SU-DHL-6 (cell line): ENCODE measurements at regions not wholly inside any gene's neighbourhood (a gene's known extent, or its start where the extent isn't known, plus 50 kb on each side); places are given as distances from the start of the nearest gene placed in this dataset.

ENCODE experiments used
- H2AFZ ChIP-seq: fragments of 200-600 bp; sonication (generic); 2 replicates; pipeline ENCODE4 v1.6.1; 2014; ENCODE audit warnings: low read depth, mild to moderate bottlenecking, moderate library complexity, mixed read lengths, antibody characterized with exemption, low read length; ENCODE audit not compliant: severe bottlenecking
- H3F3A ChIP-seq: fragments of 200-600 bp; shearing (Covaris generic); 2 replicates; pipeline ENCODE4 v1.6.0; 2016; ENCODE audit warnings: antibody characterized with exemption, mild to moderate bottlenecking; ENCODE audit not compliant: insufficient read depth
- H3K27ac ChIP-seq: fragments of 200-600 bp; sonication (generic); 2 replicates; pipeline ENCODE4 v1.5.1; 2016; ENCODE audit warnings: low read depth, mild to moderate bottlenecking, low read length, moderate library complexity, mixed read lengths
- H3K27me3 ChIP-seq: fragments of 200-600 bp; sonication (generic), shearing (Covaris generic); 2 replicates; pipeline ENCODE4 v1.6.0; 2014; ENCODE audit warnings: mild to moderate bottlenecking, low read length
- H3K36me3 ChIP-seq: fragments of 200-600 bp; sonication (generic); 2 replicates; pipeline ENCODE4 v1.6.1; 2014; ENCODE audit warnings: mild to moderate bottlenecking, low read length, mixed read lengths
- H3K4me2 ChIP-seq: fragments of 300-600, 200-600 bp; shearing (Covaris generic), sonication (generic); 2 replicates; pipeline ENCODE4 v1.6.0; 2014; ENCODE audit warnings: low read length, low read depth, mild to moderate bottlenecking; ENCODE audit not compliant: poor library complexity, severe bottlenecking
- H3K4me3 ChIP-seq: fragments of 200-600 bp; sonication (generic); 2 replicates; pipeline ENCODE4 v1.5.1; 2014; ENCODE audit warnings: antibody characterized with exemption, low read length, mild to moderate bottlenecking, mixed read lengths; ENCODE audit not compliant: insufficient read depth, poor library complexity, severe bottlenecking
- H3K79me2 ChIP-seq: fragments of 200-600 bp; sonication (generic); 2 replicates; pipeline ENCODE4 v1.6.1; 2014; ENCODE audit warnings: mild to moderate bottlenecking, low read length, moderate library complexity; ENCODE audit not compliant: insufficient read depth
- H3K9ac ChIP-seq: fragments of 200-600 bp; sonication (generic); 2 replicates; pipeline ENCODE4 v1.7.0; 2014; ENCODE audit warnings: mild to moderate bottlenecking, low read length
- H3K9me2 ChIP-seq: fragments of 200-600 bp; sonication (generic); replicated peaks from 2 replicates; pipeline ENCODE4 v1.6.1; 2014; ENCODE audit warnings: low read length; ENCODE audit not compliant: insufficient read depth
- H3K9me3 ChIP-seq: fragments of 200-600 bp; sonication (generic); 2 replicates; pipeline ENCODE4 v1.6.1; 2014; ENCODE audit warnings: low read length, mixed read lengths; ENCODE audit not compliant: insufficient read depth
- H4K20me1 ChIP-seq: fragments of 200-600 bp; sonication (generic); 2 replicates; pipeline ENCODE4 v1.6.1; 2014; ENCODE audit warnings: low read depth, mild to moderate bottlenecking, antibody characterized with exemption, low read length, moderate library complexity, mixed read lengths
- EZH2phosphoT487 ChIP-seq: fragments of 200-600 bp; sonication (generic), shearing (Covaris generic); conservative IDR thresholded peaks from 2 replicates; pipeline ENCODE4 v1.6.1; 2018; ENCODE audit warnings: mild to moderate bottlenecking, antibody characterized with exemption, low read length, moderate library complexity, mixed read lengths
- TF ChIP-seq, protein P1 (sequence below): fragments of 200-600 bp; sonication (generic); IDR thresholded peaks from one replicate; pipeline ENCODE4 v1.5.1; 2017; ENCODE audit warnings: antibody characterized with exemption, mild to moderate bottlenecking, low read length, moderate library complexity; ENCODE audit not compliant: insufficient read depth, poor library complexity, severe bottlenecking

DNA sequence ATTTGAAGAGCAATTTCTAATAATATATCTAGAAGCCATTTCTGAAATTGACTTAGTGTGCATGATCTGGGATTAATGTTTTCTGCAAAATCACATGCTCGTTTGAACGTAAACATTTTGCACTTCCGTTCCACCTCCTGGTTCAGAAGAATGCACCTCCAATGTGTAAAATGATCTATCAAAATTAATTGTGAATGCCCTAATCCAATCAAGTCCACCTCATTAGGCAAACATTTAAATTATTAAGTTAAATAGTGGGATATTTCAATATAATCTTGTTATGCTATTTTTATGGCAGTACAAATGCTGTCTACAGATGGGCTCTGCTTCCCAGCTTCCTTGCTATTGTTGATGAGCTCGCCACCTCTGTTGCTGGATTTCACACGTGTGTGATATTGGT is 542.5 kb downstream of the INSC start:
- Histone ChIP-seq H3K79me2 (no peaks in the 10 kb centered on the region), H3K4me2 (no peak overlapping the region), H2AFZ (no peak overlapping the region), H3F3A (no peaks in the 10 kb centered on the region), H3K9ac (no peak overlapping the region), H3K27ac (no peak overlapping the region), H3K4me3 (no peak overlapping the region), H3K9me3 (no peaks in the 10 kb centered on the region), H4K20me1 (no peaks in the 10 kb centered on the region), H3K36me3 (no peaks in the 10 kb centered on the region), H3K27me3 (no peaks in the 10 kb centered on the region), H3K9me2 (no peaks in the 10 kb centered on the region)
- TF ChIP-seq, protein P1, sequence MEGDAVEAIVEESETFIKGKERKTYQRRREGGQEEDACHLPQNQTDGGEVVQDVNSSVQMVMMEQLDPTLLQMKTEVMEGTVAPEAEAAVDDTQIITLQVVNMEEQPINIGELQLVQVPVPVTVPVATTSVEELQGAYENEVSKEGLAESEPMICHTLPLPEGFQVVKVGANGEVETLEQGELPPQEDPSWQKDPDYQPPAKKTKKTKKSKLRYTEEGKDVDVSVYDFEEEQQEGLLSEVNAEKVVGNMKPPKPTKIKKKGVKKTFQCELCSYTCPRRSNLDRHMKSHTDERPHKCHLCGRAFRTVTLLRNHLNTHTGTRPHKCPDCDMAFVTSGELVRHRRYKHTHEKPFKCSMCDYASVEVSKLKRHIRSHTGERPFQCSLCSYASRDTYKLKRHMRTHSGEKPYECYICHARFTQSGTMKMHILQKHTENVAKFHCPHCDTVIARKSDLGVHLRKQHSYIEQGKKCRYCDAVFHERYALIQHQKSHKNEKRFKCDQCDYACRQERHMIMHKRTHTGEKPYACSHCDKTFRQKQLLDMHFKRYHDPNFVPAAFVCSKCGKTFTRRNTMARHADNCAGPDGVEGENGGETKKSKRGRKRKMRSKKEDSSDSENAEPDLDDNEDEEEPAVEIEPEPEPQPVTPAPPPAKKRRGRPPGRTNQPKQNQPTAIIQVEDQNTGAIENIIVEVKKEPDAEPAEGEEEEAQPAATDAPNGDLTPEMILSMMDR = no peak
- TF ChIP-seq EZH2phosphoT487 = no peak

DNA sequence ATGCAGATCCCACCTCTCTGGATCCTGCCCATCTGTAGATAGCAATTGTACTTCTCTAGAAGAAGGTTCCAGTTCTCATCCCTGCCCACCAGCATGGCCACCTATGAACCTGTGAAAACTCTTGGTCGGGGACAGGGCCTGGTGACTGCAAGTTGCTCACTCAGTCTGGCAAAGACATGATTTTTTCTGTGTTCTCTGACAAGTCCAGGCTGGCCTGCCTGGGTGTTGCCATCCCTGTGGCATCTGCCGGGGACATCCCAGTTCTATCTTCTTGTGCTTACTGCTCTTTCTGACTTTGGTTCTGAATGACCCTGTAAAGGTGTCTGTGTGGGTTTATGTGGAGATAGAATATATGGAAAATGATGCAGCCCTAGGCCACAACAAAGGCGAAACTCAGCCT is 545.8 kb downstream of the INSC start:
- no peaks in the 10 kb centered on the region for H3K79me2 ChIP-seq
- H3K9me3 ChIP-seq = no peaks in the 10 kb centered on the region
- H4K20me1 ChIP-seq = no peaks in the 10 kb centered on the region
- no peak overlapping the region for H3K4me2 ChIP-seq
- no peak overlapping the region for H3K27ac ChIP-seq
- H3K27me3 ChIP-seq = no peaks in the 10 kb centered on the region
- H3F3A ChIP-seq = no peaks in the 10 kb centered on the region
- no peak overlapping the region for H2AFZ ChIP-seq
- no peaks in the 10 kb centered on the region for H3K36me3 ChIP-seq
- H3K9me2 ChIP-seq = no peaks in the 10 kb centered on the region
- H3K4me3 ChIP-seq = no peak overlapping the region
- no peak overlapping the region for H3K9ac ChIP-seq
- no peak for TF ChIP-seq EZH2phosphoT487
- TF ChIP-seq, protein P1 = no peak

DNA sequence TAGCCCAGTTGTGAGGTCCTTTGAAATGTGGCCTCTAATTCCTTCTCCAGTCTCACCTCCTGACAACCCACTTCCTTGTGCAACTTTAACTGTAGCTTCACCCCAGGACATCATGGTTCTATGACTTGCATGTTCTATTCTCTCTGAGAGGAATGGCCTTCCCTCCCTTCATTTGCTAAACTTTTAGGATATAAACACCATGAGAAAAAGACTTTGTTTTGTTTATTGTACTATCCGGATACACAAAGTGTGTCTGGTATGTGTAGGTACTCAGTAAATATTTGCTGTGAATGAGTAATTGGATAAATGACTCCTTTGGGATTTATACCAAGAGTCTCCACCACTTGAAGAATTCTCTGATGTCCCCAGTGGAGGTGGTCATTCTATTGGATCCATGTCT is 547.6 kb downstream of the INSC start:
- H3K27ac ChIP-seq = no peak overlapping the region
- H2AFZ ChIP-seq = no peak overlapping the region
- no peaks in the 10 kb centered on the region for H3F3A ChIP-seq
- H4K20me1 ChIP-seq = no peaks in the 10 kb centered on the region
- H3K4me3 ChIP-seq = no peak overlapping the region
- no peak overlapping the region for H3K4me2 ChIP-seq
- TF ChIP-seq, protein P1 = no peak
- TF ChIP-seq EZH2phosphoT487 = no peak
- no peaks in the 10 kb centered on the region for H3K9me2 ChIP-seq
- no peaks in the 10 kb centered on the region for H3K27me3 ChIP-seq
- H3K36me3 ChIP-seq = no peaks in the 10 kb centered on the region
- no peaks in the 10 kb centered on the region for H3K9me3 ChIP-seq
- no peak overlapping the region for H3K9ac ChIP-seq
- no peaks in the 10 kb centered on the region for H3K79me2 ChIP-seq

DNA sequence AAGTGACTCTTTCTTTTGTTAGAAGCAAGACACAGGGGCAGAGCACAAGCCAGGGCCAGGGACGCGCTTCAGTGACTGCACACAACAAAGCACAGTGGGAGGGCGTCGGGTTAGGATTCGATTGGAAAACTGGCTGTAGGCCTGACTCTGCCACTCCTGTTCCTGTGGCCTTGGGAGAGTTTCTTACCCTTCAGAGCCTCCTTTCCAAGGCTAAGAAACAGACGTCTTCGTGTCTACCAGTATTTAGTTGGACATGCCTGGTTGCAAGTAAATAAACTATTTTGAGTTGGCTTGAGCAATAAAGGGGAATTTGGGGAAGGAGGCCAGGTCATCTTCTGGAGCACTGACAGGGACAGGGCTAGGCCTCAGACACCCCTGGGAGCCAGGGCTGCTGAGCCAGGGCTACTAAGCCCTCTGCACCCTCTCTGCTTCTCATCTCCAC is 549.1 kb downstream of the INSC start:
- H3F3A ChIP-seq = no peaks in the 10 kb centered on the region
- H3K36me3 ChIP-seq = no peaks in the 10 kb centered on the region
- no peak overlapping the region for H3K4me2 ChIP-seq

More for the DNA sequence above, 549.1 kb downstream of the INSC start:
- Histone ChIP-seq H2AFZ (no peak overlapping the region), H3K4me3 (no peak overlapping the region), H4K20me1 (no peaks in the 10 kb centered on the region), H3K9ac (no peak overlapping the region), H3K27me3 (no peaks in the 10 kb centered on the region), H3K27ac (no peak overlapping the region), H3K79me2 (no peaks in the 10 kb centered on the region), H3K9me2 (no peaks in the 10 kb centered on the region), H3K9me3 (no peaks in the 10 kb centered on the region)
- no peak for TF ChIP-seq EZH2phosphoT487
- TF ChIP-seq, protein P1 = no peak
